IPS DF 19.7 (cell line): ENCODE measurements at regions not wholly inside any gene's neighbourhood (a gene's known extent, or its start where the extent isn't known, plus 50 kb on each side); places are given as distances from the start of the nearest gene placed in this dataset.
"Not testable (repeated sequence)": the region's sequence is repeated elsewhere in the genome, so short reads cannot be mapped to it uniquely, and the experiment has no call there.

Experiments
- DNase-seq: peaks from one replicate; pipeline ENCODE4 v3.0.0-alpha.2; 2013; ENCODE audit warnings: low read depth, low spot score

DNA sequence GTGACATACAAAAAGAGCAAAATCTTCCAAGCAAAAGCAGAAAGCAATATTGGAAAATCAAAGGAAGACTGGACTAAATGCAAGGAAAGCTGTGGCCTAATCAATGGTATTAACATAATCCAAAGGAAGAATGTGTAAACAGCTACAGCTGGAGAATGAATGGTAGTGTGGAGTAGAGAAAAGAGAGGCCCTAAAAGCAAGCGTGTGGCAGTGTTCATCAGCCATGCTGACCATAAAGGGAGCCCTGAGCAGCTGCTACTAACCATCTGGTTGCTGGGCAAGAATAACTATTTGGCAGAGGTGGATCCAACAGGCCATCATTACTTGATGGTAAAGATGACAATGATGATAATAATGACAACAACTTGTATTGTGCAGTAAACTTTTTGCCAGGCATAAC lies 148.5 kb upstream of the BEND6 start:
- DNase-seq = no peak

- DNase-seq = no peak
Observed at GRCh38 chr6:56804996-56805395, 149.9 kb upstream of the BEND6 start.

- no peak for DNase-seq
Observed at GRCh38 chr6:56803594-56803993, 151.3 kb upstream of the BEND6 start.

- DNase-seq = no peak
Observed at GRCh38 chr6:56802584-56802983, 152.3 kb upstream of the BEND6 start.

DNA sequence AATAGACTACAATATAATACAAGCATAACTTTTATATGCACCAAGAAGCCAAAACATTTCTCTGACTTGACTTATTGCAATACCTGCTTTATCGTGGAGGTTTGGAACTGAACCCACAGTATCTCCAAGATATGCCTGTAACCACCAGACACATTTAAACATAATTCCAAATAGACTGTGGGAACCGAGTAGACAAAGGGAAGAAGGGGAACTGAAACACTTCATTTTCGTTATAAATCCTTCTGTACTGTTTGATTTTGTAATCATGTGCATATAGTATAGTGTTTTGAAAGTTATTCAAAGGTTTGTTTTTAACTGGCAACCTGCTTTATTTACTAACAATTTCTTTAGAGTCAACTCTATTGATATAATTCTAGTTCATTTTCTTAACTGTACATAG lies 154.9 kb upstream of the BEND6 start:
- no peak for DNase-seq

DNA sequence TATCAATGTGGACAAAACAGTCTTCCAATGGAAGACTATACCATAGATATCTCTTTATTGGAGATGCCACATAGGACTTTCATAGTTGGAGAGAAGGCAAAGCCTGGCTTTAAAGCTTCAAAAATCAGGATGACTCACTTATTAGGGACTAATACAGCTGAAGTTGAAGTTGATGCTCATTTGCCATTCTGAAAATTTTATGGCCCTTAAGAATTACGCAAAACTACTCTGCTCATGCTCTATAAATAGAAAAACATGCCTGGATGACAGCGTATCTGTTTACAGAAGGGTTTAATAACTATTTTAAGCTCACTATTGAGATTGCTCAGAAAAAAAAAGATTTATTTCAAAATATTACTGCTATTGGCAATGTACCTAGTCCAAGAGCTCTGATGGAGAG lies 155.5 kb upstream of the DST start:
- DNase-seq = no peak

DNA sequence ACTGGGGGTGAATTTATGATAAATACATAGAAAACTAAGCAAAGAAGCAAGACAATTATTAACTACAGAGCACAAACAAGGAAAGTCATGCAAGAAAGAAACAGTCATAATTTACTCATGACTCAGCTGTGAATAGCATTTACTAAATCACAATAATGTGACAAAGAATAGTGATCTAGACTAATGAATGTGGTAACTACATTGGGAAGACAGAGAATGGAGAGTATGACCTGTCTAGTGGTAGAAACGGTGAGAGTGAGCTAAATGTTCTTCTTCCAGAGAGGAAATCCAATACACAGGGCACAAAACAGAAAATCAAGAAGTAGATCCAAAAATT lies 153.5 kb upstream of the DST start:
- no peak for DNase-seq

DNA sequence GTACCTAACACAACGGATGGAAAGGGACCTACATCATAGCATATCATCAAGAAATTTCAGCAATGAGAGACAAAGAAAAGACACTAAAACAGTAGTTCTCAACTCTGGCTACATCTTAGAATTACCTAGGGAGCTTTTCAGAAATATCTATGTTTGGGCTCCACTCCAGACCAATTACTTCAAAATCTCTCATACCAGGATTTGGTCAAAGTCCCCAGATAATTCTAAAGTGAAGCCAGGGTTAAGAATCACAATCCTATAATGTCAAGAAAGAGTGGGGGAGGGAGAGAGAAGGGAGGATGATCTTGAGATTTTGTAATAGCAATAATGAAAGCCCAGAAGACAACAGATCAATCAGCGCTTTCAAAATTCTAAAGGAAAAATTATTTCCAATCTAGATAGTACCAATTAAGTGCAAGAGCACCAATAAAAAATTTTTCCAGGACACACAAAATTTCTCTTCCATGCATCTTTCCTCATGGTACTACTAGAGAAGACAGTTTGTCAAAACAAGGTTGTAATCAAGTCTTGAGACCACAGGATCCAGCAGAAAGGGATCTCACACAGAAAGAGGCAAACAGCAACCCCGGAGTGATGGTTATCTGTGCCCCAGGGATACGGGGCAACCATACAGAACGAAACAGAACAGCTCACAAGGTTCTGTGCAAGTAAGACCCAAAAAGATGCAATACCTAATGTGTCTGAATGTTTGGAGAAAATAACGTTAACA lies 152.9 kb upstream of the DST start:
- DNase-seq = no peak

DNA sequence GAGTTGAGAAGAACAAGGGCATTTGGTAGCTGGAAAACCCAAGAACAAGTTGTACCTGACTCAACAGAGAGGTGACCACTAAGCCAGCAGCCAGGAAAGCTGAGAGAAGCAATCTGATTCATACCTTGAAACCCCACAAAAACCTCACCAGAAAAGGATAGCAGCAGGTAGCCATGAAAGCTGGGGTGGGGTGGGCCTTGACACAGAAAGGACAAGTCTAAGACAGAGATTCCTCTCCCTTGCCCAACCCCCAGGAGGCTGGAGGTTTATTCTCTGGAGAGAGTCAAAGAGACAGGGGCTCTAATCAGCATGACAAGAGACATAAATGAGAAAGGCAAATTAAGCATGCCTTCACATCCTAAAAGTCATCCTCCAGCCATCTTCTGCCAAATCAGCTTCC lies 151.7 kb upstream of the DST start:
- DNase-seq = peak; percentile 77

DNA sequence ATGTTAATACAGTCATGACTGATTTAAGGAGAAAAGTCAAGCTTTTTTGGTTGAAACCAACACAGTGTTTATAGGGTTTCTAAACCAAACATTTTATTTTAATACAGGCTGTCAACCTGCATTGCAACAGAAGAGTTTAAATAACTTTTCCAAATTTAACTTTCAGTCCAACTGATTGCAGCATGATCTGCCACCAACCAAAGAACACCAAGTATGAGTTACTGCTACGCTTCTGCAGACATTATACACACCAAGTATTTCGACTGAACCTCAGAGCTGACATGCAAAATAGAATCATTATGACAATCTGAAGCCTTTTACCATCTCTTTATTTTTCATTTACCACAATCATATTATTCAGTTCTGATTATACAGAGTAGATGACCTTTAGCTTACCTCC lies 151.2 kb upstream of the DST start:
- DNase-seq = no peak

GRCh38 chr6:56790414-56790813 lies 147.7 kb upstream of the DST start:
- no peak for DNase-seq

GRCh38 chr6:56789879-56790278 lies 147.2 kb upstream of the DST start:
- DNase-seq = no peak

DNA sequence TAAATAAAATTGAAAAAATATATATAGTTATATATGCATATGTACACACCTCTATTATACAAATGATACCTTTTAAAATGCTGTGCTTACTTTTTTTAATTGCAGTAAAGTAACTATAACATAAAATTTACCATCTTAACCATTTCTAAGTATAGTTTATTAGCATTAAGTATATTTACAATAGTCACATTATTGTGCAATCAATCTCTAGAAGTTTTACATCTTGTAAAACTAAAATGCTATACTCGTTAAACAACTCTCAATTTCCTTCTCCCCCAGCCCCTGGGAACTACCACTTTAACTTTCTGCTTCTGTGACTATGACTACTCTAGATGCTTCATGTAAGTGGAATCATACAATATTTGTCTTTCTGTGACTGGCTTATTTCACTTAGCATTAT lies 146.7 kb upstream of the DST start:
- no peak for DNase-seq

DNA sequence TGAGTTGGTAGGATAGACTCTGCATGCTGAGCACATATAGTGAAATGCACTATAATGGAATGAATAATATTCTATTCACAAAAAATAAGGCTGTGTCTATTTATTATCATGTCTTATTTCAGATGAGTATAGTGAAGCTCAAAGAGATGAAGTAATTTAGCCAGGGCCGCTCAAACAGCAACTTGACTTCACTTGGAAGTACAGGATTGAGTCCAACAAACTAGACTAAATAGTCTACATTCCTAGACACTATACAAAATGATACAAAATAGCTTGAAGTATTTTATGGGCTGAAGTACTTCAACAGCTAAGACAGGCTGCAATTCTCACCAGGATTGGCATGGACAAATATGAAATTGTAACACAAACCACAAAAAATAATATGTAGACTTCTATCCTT lies 144.5 kb upstream of the DST start:
- DNase-seq = no peak

GRCh38 chr6:56786256-56786655 lies 143.6 kb upstream of the DST start:
- DNase-seq = no peak

- not testable (repeated sequence) for DNase-seq
Observed at GRCh38 chr6:56785536-56785935, 142.8 kb upstream of the DST start.

DNA sequence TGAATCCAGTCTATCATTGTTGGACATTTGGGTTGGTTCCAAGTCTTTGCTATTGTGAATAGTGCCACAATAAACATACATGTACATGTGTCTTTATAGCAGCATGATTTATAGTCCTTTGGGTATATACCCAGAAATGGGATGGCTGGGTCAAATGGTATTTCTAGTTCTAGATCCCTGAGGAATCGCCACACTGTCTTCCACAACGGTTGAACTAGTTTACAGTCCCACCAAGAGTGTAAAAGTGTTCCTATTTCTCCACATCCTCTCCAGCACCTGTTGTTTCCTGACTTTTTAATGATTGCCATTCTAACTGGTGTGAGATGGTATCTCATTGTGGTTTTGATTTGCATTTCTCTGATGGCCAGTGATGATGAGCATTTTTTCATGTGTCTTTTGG lies 137.4 kb upstream of the DST start:
- not testable (repeated sequence) for DNase-seq

- DNase-seq = not testable (repeated sequence)
Observed at GRCh38 chr6:56778503-56778902, 135.8 kb upstream of the DST start.

DNA sequence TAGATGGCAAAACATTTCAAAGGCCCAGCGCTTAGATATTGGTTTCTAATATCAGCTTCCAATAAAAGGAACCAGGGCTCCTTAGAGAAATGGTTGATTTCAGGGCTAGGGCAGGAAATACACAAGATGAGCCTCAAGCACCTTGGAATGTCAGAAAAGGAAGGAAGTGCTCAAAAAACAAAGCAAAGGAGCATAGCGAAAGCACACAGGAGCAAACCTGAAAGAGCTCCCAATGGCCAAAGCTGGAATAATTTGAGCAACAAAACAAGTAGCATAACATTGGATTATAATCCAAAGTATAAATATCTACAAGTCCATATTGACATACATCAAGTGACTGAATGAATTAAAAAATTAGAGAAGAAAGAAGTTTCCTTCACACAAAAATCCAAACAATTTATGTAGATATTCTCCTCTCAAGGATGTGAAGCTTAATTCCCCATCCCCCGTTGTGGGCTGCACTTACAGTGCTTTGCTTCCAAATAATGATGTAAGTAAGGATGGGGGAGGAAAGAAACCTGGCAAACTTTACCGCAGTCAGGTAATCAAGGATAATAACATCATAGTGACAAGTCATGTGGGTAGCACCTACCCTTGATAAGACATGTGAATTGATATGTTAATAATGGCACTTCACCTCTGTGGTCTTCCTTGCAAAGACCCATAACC lies 132.9 kb upstream of the DST start:
- DNase-seq = peak; percentile 81

DNA sequence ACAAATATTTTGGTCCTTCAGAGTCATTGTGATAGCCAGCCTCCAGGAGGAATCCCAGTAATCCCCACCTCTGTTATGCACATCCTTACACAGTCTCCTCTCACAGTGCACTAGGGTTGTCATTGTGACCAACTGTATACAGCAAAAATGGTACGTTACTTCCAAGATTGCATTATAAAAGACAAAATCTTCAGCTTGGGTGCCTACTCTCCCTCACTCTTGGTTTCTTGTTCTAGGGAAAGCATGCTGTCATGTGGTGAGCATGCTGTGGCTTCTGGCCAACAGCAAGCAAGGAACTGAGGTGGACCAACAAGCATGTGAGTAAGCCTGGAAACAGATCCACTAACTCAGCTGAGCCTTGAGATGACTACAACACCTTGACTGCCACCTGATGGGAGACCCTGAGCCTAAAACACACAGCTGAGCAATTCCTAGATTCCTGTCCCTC lies 130.1 kb upstream of the DST start:
- DNase-seq = no peak

- DNase-seq = no peak
Observed at GRCh38 chr6:56771929-56772607, 129.4 kb upstream of the DST start.

GRCh38 chr6:56771189-56771588 lies 128.5 kb upstream of the DST start:
- no peak for DNase-seq

GRCh38 chr6:56770011-56770520 lies 127.4 kb upstream of the DST start:
- no peak for DNase-seq
